Mucosa of descending colon (tissue), 3 donors: ENCODE measurements at regions not wholly inside any gene's neighbourhood (a gene's known extent, or its start where the extent isn't known, plus 50 kb on each side); places are given as distances from the start of the nearest gene placed in this dataset.
"Not testable (repeated sequence)": the region's sequence is repeated elsewhere in the genome, so short reads cannot be mapped to it uniquely, and the experiment has no call there.

Experiments used
- ATAC-seq: fragments of 200-7000 bp; cut with Tn5 transposase; one replicate; pipeline ENCODE4 v1.9.1; 2020; ENCODE audit warnings: mild to moderate bottlenecking, moderate library complexity
- DNase-seq, 3 donors: peaks; one replicate each; pipeline ENCODE4 v3.0.0-alpha.2; 2020
- H3K36me3 ChIP-seq: fragments of 200-600 bp; one replicate; pipeline ENCODE4 v1.8.0; 2021; ENCODE audit warnings: low read depth, mild to moderate bottlenecking
- H3K4me1 ChIP-seq: fragments of 200-600 bp; one replicate; pipeline ENCODE4 v1.8.0; 2021; ENCODE audit warnings: low read depth, mild to moderate bottlenecking
- H3K4me3 ChIP-seq: fragments of 200-600 bp; one replicate; pipeline ENCODE4 v1.8.0; 2021; ENCODE audit warnings: mild to moderate bottlenecking
- H3K9me3 ChIP-seq: fragments of 200-600 bp; one replicate; pipeline ENCODE4 v1.8.0; 2021; ENCODE audit warnings: mild to moderate bottlenecking
- intact Hi-C, 2 donors: fragments of 100-400 bp; cut with DNase I in 1 of 2; cut with micrococcal nuclease in 1 of 2; formaldehyde crosslinking; loops; one replicate each; pipeline versions ENCODE4 v1.11.0 to v1.11.1; 2022; cut with DNase I, micrococcal nuclease
- donor health status: DM: no; HTN: no; CAD: no; lungs with moderate emphysema.
- donor health status: DM: no; HTN: no; CAD: no.
- donor health status: DM: no; HTN: yes; CAD: no.

DNA sequence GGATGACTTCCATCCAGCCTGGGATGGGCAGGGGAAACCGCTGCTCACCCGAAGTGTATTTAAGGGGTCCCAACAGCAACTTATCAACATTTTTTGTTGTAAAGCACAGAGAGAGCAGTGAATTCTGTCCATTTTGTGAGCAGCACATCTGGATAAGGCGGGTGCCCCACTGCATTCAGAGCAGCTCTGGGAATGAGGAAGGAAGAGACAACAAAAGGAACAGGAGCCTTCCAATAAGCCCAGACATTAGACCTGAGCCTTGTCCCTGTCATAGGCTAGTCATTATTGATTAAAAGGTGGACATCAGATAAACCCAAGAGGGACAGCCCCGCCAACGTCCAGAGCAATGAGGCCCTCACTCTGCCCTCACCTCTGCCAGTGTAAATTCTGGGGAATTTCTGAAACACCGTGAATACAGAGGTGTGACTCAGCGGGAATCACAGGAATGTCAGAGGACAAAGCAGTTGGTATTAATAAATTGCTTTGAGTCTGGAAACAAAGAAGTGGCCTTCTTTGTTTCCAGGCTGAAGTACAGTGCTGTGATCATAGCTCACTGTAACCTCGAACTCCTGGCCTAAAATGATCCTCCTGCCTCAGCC, 78.2 kb upstream of the PLGLB2 start:
- H3K9me3 ChIP-seq, DNase-seq, intact Hi-C loops, H3K4me1 ChIP-seq, ATAC-seq, H3K4me3 ChIP-seq, H3K36me3 ChIP-seq: not testable (repeated sequence)

DNA sequence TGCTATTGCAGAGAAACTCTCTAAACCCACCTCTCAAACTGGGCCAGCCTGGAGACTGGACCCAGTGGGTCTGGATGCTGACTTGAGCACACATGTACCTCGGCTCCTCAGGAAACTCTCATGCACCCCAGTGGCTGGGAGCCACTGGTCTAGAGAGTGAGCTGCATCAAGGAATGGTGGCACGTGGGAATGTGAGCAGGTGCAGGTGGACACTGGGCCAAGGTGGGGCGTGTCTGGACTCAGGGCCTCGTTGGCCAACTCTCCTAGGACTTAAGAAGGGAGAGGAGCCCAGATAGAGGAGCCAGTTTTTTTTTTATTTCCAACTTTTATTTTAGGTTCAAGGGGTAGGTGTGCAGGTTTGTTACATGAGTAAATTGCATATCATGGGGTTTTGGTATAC, 75.5 kb upstream of the PLGLB2 start:
- intact Hi-C loops, DNase-seq, H3K4me3 ChIP-seq, H3K36me3 ChIP-seq, H3K9me3 ChIP-seq, ATAC-seq, H3K4me1 ChIP-seq: not testable (repeated sequence)

DNA sequence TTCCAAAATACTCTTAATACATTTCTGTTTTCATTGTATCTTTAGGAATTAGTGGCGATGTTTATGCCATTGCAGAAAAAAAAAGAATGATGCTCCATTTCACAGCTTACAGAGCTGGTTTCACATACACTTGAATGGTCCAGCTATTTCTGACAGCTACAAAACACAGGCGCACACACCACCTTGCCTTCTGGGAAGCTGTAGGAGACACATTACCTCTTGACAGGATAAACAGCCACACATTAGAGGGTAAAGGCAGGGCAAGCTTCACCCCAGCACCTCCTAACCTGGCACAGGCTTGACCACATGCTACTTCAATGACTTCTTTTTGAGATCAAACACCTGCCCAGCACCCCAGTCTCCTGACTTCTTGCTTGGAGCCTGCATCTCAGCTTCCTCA, 73.2 kb upstream of the PLGLB2 start:
- ATAC-seq, DNase-seq, H3K9me3 ChIP-seq, intact Hi-C loops, H3K4me1 ChIP-seq, H3K4me3 ChIP-seq, H3K36me3 ChIP-seq: not testable (repeated sequence)

DNA sequence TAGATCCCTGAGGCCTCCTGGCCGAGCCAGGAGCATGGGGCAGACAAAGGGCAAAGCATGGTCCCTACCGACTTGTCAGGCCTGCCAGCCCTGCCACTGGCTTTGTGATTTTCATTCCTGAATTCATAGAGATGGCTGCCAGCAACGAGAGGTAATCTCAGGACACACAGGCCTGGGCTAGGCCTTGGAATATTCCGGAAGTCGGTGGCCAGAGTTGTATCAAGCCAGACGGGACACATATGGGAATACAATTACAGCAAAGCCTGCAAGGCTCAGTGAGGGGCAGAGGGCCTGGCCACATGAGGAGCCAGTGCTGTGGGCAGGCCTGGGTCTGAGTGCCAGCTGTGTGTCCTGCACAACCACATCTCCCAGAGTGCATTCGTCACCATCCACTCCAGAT, 72.4 kb upstream of the PLGLB2 start:
- DNase-seq, H3K36me3 ChIP-seq, H3K4me3 ChIP-seq, ATAC-seq, intact Hi-C loops, H3K4me1 ChIP-seq, H3K9me3 ChIP-seq: not testable (repeated sequence)

DNA sequence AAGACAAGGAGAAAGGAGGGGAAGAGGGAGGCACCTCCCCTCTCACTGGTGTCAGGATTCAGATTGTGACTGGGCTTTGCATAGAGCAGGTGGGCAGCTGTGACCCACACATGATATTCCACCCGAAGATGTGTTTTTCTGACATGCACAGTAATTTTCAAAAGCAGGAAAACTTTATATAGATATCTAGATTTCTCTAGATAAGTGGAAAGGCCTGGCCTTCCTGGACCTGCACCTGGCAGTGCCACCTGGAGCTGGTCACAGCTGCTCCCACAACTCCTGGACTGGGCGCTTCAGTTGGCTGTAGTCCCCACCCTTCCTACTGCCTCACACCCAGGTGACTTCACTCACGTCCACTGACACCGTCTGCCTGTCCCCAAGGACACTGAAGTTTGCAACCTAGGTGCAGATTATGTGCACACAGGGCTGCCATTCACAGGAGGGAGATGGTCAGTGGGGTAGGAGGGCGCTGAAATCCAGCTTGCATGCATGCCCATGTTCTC, 70.4 kb upstream of the PLGLB2 start:
- intact Hi-C loops, DNase-seq, H3K4me1 ChIP-seq, H3K36me3 ChIP-seq, H3K4me3 ChIP-seq, H3K9me3 ChIP-seq: not testable (repeated sequence)
- peak; percentile 92 for ATAC-seq

DNA sequence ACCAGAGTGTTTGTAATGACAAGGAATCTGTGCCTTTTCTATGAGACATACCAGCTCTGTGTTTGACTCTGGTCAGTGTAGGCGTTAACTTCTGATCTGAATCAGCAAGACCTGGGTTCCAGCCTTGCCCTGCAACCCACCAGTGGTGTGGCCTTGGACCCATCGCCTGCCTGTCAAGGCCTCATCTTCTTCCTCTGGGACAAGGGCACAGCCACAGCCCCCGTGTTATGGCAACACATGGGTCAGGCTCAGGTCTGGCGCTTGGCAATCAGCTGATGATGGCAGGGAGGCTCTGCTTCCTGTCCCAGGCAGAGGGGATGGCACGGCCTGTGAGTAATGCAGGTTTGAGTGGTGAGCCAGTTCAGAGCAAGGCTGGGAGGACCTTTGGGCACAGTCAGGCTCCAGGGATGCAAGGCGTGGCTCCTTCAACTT, 69.1 kb upstream of the PLGLB2 start:
- ATAC-seq, H3K4me1 ChIP-seq, H3K4me3 ChIP-seq, intact Hi-C loops, H3K36me3 ChIP-seq, DNase-seq, H3K9me3 ChIP-seq: not testable (repeated sequence)

DNA sequence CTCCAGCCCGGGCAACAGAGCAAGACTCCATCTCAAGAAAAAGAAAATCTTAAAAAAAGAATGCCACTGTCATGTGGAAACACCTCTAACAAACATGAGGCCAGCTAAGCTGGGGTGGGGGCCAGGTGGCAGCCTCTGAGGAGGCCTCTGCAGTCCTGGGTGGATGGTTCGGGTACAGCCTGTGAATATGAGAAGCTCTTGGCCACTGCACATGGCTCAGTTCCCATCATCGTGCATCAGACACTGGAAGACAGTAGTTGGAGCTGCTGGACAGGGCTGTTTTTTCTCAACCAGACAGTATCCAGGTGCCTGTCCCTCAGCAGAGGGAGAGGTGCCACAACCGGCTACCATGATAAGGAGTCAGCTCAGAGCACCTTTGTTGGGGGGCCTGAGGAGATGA, 67.9 kb upstream of the PLGLB2 start:
- ATAC-seq, DNase-seq, H3K36me3 ChIP-seq, H3K9me3 ChIP-seq, H3K4me3 ChIP-seq, H3K4me1 ChIP-seq, intact Hi-C loops: not testable (repeated sequence)

DNA sequence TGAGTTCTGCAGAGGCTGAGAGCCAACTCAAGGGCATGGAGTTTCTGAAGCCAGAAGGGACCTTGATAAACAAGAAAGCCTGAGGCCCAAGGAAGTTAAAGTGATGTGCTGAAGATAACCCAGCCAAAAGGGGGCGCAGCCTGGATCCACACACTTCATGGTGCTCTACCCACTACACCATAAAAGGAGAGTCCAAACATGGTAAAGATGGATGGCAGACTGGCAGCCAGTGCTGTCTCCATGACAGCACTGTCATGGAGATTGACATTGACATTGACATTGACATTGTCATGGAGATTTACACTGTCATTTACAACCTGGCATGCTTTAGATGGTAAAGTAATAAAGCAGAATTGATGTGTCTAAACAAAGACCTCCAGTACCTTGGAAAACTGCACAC, 67.2 kb upstream of the PLGLB2 start:
- H3K36me3 ChIP-seq, H3K4me3 ChIP-seq, DNase-seq, intact Hi-C loops, H3K4me1 ChIP-seq, H3K9me3 ChIP-seq: not testable (repeated sequence)
- peak; percentile 37 for ATAC-seq

DNA sequence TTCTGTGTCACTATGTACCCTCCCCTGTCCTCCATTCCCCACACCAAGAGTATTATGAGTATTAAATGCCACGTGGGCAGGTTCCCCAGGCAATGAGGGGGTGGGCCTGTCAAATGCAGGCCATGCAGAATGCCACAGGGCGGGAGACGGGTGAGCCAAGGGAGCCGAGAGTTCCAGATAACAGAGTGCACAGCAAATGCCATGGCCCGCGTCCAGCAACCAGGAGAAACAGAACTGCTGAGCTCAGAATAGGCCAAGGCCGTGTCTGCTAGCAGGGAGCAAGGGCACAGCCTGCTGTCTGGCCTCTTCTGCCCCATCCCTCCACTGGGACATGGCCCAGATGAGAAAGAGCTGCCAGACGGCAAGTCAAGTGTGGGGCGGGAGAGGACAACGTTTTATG, 64.4 kb upstream of the PLGLB2 start:
- ATAC-seq, result peak; percentile 6
- H3K9me3 ChIP-seq, H3K4me1 ChIP-seq, H3K36me3 ChIP-seq, intact Hi-C loops, H3K4me3 ChIP-seq: not testable (repeated sequence)
- DNase-seq, result peak in 1 of 3 donors; percentile 8

DNA sequence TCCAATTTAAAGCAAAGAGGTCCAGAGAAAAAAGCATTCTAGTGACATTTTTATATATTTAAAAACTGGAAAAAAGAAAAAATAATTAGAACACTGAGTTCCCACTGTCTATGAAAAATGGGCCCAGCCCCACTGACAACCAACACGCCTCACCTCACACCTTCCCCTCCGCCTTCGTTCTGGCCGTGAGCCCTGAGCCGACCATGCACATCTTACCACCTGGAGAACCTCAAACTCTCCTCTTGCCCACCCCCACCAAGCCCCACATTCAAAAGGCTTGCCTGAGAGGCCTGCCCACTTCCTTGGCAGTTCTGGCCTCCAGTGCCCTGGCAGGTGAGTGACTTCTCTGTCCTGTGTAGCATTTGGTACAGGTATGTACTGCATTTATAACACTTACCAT, 63.9 kb upstream of the PLGLB2 start:
- H3K9me3 ChIP-seq, H3K36me3 ChIP-seq, DNase-seq, H3K4me3 ChIP-seq, ATAC-seq, H3K4me1 ChIP-seq, intact Hi-C loops: not testable (repeated sequence)

DNA sequence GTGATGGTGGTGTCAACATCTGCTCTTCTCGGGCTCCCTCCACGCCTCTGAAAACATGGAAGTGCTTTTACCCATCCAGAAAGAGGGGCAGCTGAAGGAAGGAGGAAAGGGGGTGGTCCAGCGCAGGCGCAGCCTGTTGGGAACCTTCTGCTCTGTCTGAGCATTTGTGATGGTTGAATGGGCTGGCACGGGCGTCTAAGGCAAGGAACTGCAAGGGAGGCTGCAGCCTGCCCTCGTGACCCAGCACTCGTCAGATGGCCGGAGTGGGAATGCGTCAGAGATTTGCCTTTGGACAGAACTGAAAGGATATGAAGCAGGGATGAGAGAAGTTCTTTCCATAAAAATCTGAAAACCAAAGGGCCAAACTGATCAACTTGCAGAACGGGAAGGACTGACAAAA, 62.3 kb upstream of the PLGLB2 start:
- H3K36me3 ChIP-seq, H3K9me3 ChIP-seq, H3K4me1 ChIP-seq, ATAC-seq, DNase-seq, H3K4me3 ChIP-seq, intact Hi-C loops: not testable (repeated sequence)

DNA sequence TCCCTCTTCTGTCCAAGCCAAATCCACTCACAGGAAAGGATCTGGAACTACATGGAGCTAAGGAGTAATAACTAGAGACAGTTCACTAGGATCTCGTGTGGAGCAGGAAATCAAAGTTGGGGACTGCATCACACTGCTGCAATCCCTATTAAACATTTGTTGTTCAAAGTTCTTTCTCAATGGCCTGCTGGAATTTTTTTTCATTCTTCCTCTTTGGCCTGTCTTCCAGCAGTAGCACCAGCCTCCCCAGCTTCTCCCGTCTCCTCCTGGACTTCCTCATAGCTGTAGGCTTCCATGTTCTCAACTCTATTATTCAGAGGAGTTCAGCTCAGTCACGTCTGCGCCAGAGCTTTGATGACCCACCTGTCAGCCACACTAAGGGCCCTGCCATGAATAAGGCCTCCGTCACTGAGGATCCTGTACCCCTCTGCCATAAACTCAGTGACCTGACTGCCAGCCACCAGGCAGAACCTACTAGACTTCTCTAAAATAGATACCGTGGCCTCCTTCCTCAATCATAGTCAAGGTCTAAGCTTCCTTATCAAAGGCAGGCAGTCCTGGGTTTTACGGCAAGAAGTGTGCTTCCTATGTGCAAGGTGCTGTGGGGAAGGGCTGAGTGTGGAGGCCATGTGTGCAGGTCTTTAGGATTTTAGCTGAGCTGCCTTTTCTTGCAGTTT, 60.9 kb upstream of the PLGLB2 start:
- ATAC-seq, result peak; percentile 80

DNA sequence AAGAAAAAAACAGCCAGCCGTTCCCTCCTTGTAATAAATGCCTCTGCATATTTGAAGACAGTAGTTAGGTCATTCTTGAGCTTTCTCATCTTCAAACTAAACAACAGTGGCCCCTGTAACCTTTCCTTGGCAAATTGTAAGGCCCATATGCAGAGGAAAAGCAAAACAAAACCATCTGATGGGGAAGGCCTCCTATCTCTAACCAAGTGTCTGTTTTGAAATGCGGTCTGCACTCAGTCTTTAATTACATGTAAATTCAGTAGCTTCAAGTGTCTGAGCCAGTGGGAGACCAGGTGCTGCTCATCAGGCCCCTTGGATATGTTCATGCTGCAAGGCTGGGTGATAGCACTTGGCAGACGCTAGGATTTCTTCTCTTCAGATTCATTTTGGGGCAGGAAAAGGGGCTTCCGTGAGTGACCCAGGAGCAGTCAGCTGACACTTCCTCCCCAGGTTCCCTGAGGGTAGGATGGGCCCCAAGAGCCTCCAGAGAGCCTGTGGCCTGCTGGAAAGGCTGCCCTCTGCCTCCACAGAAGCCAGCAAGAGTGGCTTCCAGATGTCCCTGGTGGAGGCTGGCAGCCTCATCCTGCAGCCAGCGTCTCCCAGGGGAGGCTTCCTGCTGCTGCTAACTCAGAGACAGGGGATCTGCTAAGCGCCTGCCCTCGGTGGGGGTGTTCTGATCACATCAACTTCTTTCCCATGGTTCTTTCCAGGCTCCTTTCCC, 60.2 kb upstream of the PLGLB2 start:
- H3K4me3 ChIP-seq, H3K9me3 ChIP-seq, intact Hi-C loops, DNase-seq, H3K4me1 ChIP-seq, ATAC-seq, H3K36me3 ChIP-seq: not testable (repeated sequence)

More for the DNA sequence above, 60.9 kb upstream of the PLGLB2 start:
- DNase-seq, H3K9me3 ChIP-seq, intact Hi-C loops, H3K36me3 ChIP-seq, H3K4me3 ChIP-seq, H3K4me1 ChIP-seq: not testable (repeated sequence)

DNA sequence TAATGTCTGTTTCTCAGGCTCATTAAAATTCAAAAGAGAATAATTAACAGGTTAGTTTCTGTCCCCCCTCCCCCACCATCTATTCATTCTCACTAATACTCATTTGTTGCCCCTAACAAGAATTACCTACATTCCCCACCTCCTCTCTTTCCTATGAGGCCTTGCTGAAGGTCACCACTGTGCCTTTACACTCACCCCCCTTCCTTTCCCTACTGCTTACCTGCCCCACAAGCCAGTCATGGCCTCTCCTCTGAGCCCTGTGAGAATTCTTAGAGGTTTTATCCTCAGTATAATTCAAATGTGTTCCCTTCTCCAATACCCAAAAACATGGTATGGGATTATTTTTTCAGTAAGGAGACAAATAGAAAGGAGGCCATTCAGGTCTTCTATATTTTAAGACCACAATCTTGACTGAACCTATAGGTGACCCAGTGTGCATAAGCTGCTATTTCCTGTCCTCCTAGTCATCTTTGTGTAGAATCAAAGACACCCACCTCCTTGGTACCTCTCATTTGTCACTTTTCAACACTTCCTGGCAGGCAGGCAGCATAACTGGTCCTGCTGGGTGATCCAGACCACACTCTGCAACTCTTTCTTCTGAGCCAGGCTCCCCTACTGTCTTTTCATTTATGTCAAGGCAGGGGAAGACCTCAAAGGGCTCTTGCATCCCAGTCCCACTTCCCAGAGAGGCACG, 55.8 kb upstream of the PLGLB2 start:
- H3K36me3 ChIP-seq, intact Hi-C loops, H3K4me3 ChIP-seq, DNase-seq, ATAC-seq, H3K4me1 ChIP-seq, H3K9me3 ChIP-seq: not testable (repeated sequence)
